Retinal pigment epithelial cell (primary cell): ENCODE measurements at regions not wholly inside any gene's neighbourhood (a gene's known extent, or its start where the extent isn't known, plus 50 kb on each side); places are given as distances from the start of the nearest gene placed in this dataset.

Experiments
- DNase-seq: peaks from one replicate; pipeline ENCODE4 v3.0.0-alpha.2; 2010; ENCODE audit warnings: low read depth
- H3K4me3 ChIP-seq: 2 replicates; pipeline ENCODE4 v1.5.1; 2011; ENCODE audit warnings: mild to moderate bottlenecking, low read length, control low read depth, moderate library complexity
- TF ChIP-seq, protein P1 (sequence below): conservative IDR thresholded peaks from 2 replicates; pipeline ENCODE4 v1.5.1; 2011; ENCODE audit warnings: low read depth, low read length, control low read depth, inconsistent platforms

DNA sequence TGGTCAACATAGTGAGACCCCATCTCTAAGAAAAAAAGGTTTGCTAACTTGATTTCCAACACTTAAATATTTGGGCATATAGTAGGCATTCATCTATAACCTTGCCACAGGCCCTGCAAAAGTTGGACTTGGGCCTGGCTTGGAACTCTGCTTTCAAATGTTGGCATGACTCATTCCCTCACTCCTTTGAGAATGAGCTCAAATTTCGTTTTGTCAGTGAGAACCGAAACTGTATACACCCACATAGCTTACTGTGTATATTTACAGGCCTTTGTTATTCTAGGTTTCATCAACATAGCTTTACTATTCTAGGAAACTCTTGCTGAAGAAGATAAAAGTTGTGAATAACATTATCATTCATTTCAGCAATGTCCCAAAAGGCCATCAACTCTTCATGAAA is 88.7 kb upstream of the ELOVL6 start:
- TF ChIP-seq, protein P1, sequence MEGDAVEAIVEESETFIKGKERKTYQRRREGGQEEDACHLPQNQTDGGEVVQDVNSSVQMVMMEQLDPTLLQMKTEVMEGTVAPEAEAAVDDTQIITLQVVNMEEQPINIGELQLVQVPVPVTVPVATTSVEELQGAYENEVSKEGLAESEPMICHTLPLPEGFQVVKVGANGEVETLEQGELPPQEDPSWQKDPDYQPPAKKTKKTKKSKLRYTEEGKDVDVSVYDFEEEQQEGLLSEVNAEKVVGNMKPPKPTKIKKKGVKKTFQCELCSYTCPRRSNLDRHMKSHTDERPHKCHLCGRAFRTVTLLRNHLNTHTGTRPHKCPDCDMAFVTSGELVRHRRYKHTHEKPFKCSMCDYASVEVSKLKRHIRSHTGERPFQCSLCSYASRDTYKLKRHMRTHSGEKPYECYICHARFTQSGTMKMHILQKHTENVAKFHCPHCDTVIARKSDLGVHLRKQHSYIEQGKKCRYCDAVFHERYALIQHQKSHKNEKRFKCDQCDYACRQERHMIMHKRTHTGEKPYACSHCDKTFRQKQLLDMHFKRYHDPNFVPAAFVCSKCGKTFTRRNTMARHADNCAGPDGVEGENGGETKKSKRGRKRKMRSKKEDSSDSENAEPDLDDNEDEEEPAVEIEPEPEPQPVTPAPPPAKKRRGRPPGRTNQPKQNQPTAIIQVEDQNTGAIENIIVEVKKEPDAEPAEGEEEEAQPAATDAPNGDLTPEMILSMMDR, result no peak
- H3K4me3 ChIP-seq, result no peak overlapping the region
- DNase-seq, result no peak

DNA sequence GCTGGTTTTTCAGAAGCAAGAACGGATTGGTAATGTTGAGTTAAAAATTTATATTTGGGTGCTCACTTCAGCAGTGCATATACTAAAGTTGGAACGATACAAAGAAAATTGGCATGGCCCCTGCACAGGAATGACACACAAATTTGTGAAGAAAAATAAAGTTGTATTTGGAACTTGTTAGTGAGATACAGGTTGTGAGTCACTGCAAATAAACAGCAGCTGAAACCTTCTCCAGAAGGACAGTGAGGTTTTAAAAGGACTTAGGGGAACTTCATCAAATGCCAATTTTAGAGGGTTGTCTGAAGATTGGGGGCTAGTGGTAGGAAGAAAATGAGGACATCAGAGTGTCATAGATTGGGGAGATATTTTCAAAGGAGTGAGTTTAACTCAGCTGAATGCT is 79.7 kb upstream of the ELOVL6 start:
- no peak for DNase-seq
- TF ChIP-seq, protein P1, result no peak
- H3K4me3 ChIP-seq, result no peak overlapping the region

DNA sequence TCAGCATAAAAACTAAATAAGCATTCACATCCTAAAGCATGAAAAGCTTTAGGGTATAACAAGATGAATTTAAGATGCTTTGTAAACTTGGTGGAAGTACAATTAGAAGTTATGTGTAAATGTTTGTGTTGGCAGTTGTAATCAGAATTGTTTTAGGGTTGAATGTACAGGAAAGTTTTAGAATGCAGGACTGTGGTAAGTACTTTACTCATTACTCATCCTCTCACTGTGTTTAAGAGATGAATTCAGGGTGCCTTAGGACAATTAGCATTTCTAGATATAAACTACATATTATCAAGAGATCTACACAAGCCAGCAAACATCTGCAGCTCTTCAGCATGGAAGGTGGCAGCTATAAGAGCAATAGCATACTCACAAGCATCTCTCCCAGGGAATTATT is 77.5 kb upstream of the ELOVL6 start:
- DNase-seq, result no peak
- TF ChIP-seq, protein P1, result no peak

DNA sequence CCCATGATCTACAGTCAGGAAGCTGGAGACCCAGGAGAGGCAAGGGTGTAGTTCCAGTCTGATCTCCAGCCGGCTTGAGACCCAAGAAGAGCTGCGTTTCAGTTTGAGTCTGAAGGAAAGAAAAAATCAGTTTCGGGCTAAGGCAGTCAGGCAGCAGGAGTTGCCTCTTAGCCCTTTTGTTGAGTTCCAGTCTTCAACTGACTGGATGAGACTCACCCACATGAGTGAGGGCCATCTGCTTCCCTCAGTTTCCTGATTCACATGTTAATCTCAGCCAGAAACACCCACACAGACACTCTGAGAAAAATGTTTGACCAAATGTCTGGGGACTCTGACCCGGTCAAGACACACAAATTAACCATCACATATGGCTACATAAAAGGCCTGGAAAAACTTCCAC is 73.6 kb upstream of the ELOVL6 start:
- H3K4me3 ChIP-seq, result no peak overlapping the region
- no peak for DNase-seq
- TF ChIP-seq, protein P1, result no peak

More for the DNA sequence above, 77.5 kb upstream of the ELOVL6 start:
- no peak overlapping the region for H3K4me3 ChIP-seq

DNA sequence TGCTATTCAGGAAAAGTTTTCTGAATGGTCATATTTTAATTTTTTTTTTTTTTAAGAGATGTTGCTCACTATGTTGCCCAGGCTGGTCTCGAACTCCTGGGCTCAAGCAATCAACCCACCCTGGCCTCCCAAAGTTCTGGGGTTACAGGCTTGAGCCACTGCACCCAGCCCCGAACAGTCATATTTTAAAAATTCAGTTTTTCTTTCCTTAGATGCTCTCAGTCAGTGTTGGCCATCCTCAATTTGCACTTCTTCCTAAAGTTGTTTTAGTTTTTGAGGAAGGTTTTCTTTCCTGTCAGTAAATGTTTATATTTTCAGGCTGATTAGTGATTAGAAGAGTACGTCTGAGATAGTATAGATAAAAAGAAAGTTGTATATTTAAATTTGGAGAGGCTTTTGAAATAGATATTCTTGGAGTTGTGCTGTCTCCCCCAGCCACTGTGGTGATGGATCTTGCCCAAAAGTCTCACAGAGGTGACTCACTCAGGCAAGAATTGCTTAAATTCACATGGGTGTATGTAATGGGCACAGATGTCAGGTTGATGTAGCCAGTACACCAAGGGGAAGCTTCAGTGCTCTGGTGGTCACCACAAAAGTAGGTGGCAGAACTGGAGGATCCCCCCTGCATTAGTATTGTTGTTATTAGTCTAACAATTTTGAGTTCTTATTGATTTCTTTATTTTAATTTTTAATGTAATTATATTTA is 72.2 kb upstream of the ELOVL6 start:
- TF ChIP-seq, protein P1, result no peak
- H3K4me3 ChIP-seq, result no peak overlapping the region
- DNase-seq, result no peak

DNA sequence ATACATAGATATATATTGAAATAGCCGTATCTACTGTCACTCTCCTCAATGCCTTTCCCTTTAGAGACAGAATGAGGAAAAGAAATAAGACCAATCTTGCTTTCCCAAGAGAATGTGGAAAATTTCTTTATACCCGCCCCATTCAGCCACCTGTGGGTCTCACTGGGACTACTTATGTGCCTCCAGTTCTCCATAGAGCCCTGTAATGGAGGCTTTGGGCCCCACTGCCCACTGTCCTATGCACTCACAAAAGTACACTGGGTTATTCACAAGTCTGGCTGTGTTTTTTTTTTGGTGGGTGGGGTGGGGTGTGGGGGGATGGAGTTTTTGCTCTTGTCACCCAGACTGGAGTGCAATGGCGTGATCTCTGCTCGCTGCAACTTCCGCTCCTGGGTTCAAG is 70.4 kb upstream of the ELOVL6 start:
- TF ChIP-seq, protein P1, result no peak
- no peak for DNase-seq
- H3K4me3 ChIP-seq, result no peak overlapping the region

DNA sequence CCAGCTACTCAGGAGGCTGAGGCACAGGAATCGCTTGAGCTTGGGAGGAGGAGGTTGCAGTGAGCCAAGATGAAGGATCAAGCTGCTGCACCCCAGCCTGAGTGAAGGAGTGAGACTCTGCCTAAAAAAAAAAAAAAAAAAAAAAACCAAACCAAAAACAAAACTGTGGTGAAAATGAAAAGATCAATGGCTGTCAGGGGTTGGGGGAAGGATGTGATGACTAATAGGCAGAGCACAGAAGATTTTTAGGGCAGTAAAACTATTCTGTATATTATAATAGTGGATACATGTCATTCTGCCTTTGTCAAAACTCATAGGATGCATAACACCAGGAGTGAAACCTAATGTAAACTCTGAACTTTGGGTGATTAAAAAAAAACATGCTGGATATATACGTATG is 69.9 kb upstream of the ELOVL6 start:
- DNase-seq, result no peak
- TF ChIP-seq, protein P1, result no peak
- H3K4me3 ChIP-seq, result no peak overlapping the region
